Endothelial cell of umbilical vein (primary cell): ENCODE measurements at regions not wholly inside any gene's neighbourhood (a gene's known extent, or its start where the extent isn't known, plus 50 kb on each side); places are given as distances from the start of the nearest gene placed in this dataset.

Source experiments
- EZH2 ChIP-seq: IDR thresholded peaks from 2 replicates; pipeline ENCODE4 v1.6.1; 2012; ENCODE audit warnings: borderline replicate concordance, low read depth, mild to moderate bottlenecking, moderate library complexity, low read length, inconsistent platforms; ENCODE audit not compliant: severe bottlenecking
- FOS ChIP-seq: IDR thresholded peaks from 2 replicates; pipeline ENCODE4 v1.6.1; 2011; ENCODE audit warnings: mild to moderate bottlenecking, low read length, moderate library complexity, borderline replicate concordance; ENCODE audit not compliant: insufficient read depth
- JUN ChIP-seq: IDR thresholded peaks from 2 replicates; pipeline ENCODE4 v1.6.1; 2011; ENCODE audit warnings: borderline replicate concordance, low read depth; ENCODE audit not compliant: insufficient read length, insufficient read depth
- MYC ChIP-seq: IDR thresholded peaks from one replicate; pipeline ENCODE4 v1.6.1; 2011; ENCODE audit warnings: mild to moderate bottlenecking, low read depth, low read length
- POLR2A ChIP-seq: IDR thresholded peaks from 2 replicates; pipeline ENCODE4 v1.6.1; 2012; ENCODE audit warnings: low read depth, mild to moderate bottlenecking, control low read depth, low read length
- POLR2AphosphoS5 ChIP-seq: IDR thresholded peaks from 2 replicates; pipeline ENCODE4 v1.6.1; 2012; ENCODE audit warnings: low read depth, mild to moderate bottlenecking, control low read depth, low read length, moderate library complexity; ENCODE audit not compliant: insufficient read depth
- TF ChIP-seq, protein P1 (sequence below), 2 donors: IDR thresholded peaks; 1 replicate in 1 of 2; 2 replicates in 1 of 2; pipeline ENCODE4 v1.5.1; 2011; ENCODE audit warnings: low read length in 2 of 2, mild to moderate bottlenecking in 2 of 2, moderate library complexity in 2 of 2, control low read depth in 1 of 2, inconsistent platforms in 1 of 2, low read depth in 1 of 2; ENCODE audit not compliant: insufficient read depth in 1 of 2; ENCODE audit errors: extremely low read depth in 1 of 2
- TF ChIP-seq, protein P2 (sequence below): IDR thresholded peaks from 2 replicates; pipeline ENCODE4 v1.6.1; 2011; ENCODE audit not compliant: insufficient read depth, insufficient read length

DNA sequence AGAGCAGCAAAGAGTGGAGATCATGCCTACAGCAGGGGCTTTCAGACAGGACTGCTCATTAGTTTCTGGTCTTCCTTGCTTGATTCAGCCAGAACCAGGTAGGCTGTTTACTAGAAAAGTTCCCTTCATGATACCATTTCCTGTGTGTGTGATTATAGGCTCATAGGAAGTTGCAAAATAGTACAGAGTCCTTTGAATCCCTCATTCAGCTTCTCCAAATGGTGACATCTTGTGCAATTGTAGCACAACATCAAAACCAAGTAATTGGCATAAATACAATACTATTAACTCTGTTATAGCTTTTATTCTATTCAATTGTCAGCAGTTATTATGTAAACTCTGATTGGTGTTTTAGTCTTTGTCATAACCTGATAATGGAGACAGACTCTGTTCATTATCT is 347.3 kb upstream of the CDH4 start:
- TF ChIP-seq, protein P1, sequence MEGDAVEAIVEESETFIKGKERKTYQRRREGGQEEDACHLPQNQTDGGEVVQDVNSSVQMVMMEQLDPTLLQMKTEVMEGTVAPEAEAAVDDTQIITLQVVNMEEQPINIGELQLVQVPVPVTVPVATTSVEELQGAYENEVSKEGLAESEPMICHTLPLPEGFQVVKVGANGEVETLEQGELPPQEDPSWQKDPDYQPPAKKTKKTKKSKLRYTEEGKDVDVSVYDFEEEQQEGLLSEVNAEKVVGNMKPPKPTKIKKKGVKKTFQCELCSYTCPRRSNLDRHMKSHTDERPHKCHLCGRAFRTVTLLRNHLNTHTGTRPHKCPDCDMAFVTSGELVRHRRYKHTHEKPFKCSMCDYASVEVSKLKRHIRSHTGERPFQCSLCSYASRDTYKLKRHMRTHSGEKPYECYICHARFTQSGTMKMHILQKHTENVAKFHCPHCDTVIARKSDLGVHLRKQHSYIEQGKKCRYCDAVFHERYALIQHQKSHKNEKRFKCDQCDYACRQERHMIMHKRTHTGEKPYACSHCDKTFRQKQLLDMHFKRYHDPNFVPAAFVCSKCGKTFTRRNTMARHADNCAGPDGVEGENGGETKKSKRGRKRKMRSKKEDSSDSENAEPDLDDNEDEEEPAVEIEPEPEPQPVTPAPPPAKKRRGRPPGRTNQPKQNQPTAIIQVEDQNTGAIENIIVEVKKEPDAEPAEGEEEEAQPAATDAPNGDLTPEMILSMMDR (IDR thresholded peaks at IDR 0.05; ENCODE audit: extremely low read depth in 1 of 2, insufficient read depth in 1 of 2, low read depth in 1 of 2, low read length in 2 of 2) = no peak
- no peak for TF ChIP-seq EZH2
- TF ChIP-seq POLR2AphosphoS5 = no peak
- TF ChIP-seq POLR2A = no peak
- TF ChIP-seq JUN = no peak
- no peak for TF ChIP-seq FOS
- no peak for TF ChIP-seq MYC
- TF ChIP-seq, protein P2, sequence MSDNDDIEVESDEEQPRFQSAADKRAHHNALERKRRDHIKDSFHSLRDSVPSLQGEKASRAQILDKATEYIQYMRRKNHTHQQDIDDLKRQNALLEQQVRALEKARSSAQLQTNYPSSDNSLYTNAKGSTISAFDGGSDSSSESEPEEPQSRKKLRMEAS = no peak
